C4-2B (cell line): ENCODE measurements at regions not wholly inside any gene's neighbourhood (a gene's known extent, or its start where the extent isn't known, plus 50 kb on each side); places are given as distances from the start of the nearest gene placed in this dataset.

Experiments
- CTCF ChIP-seq: fragments of 450-650 bp; conservative IDR thresholded peaks from 2 replicates; pipeline ENCODE4 v1.5.1; 2017; ENCODE audit warnings: mild to moderate bottlenecking
- ZFX ChIP-seq: fragments of 450-650 bp; IDR thresholded peaks from 2 replicates; pipeline ENCODE4 v1.6.1; 2017

GRCh38 chr13:56347014-56347413, 793.7 kb upstream of the PRR20A start:
- no peak for TF ChIP-seq CTCF
- no peak for TF ChIP-seq ZFX
